H1 (cell line): ENCODE measurements at regions not wholly inside any gene's neighbourhood (a gene's known extent, or its start where the extent isn't known, plus 50 kb on each side); places are given as distances from the start of the nearest gene placed in this dataset.

Experiments
- CTCF ChIA-PET: fragments of 300-600 bp; sonication (Branson Sonifier 250); formaldehyde crosslinking; loops from one replicate; lab custom pipeline; 2021; ENCODE audit not compliant: partially characterized antibody; lab: Charles Lee
- POLR2A ChIA-PET: fragments of 300-600 bp; sonication (Branson Sonifier 250); formaldehyde crosslinking; loops from one replicate; lab custom pipeline; 2021; ENCODE audit warnings: inconsistent platforms; ENCODE audit not compliant: partially characterized antibody; lab: Charles Lee
- DNase-seq, 2 experiments: peaks; one replicate each; pipeline versions ENCODE4 v3.0.0 to v3.0.0-alpha.2; 2010 to 2022; ENCODE audit warnings: low spot score in 2 of 2, low read depth in 1 of 2, mixed read lengths in 1 of 2
- FAIRE-seq: peaks from 2 replicates; lab custom pipeline; 2011; peaks lifted over from hg19 to GRCh38; lab: Jason Lieb, UNC
- H2AFZ ChIP-seq: 2 replicates; pipeline ENCODE4 v1.8.1; 2012; ENCODE audit warnings: low read length, inconsistent platforms
- H2AK5ac ChIP-seq: 2 replicates; pipeline ENCODE4 v1.6.1; 2013; ENCODE audit warnings: low read depth, low read length
- H2BK120ac ChIP-seq: replicated peaks from 2 replicates; pipeline ENCODE3; 2013; ENCODE audit warnings: low read depth, low read length, inconsistent platforms
- H2BK12ac ChIP-seq: 2 replicates; pipeline ENCODE4 v1.6.1; 2013; ENCODE audit warnings: low read depth, low read length
- H2BK15ac ChIP-seq: 2 replicates; pipeline ENCODE4 v1.6.1; 2013; ENCODE audit warnings: low read length
- H2BK20ac ChIP-seq: 2 replicates; pipeline ENCODE4 v1.6.1; 2013; ENCODE audit warnings: low read length
- H2BK5ac ChIP-seq: 2 replicates; pipeline ENCODE4 v1.6.1; 2013; ENCODE audit warnings: low read depth, low read length
- H3K14ac ChIP-seq: 2 replicates; pipeline ENCODE4 v1.6.1; 2013; ENCODE audit warnings: inconsistent platforms; ENCODE audit not compliant: insufficient read length
- H3K18ac ChIP-seq: 2 replicates; pipeline ENCODE4 v1.6.1; 2013; ENCODE audit warnings: low read length; ENCODE audit errors: extremely low read depth
- H3K23ac ChIP-seq: 2 replicates; pipeline ENCODE4 v1.6.1; 2013; ENCODE audit warnings: inconsistent platforms; ENCODE audit not compliant: insufficient read length
- H3K23me2 ChIP-seq: 2 replicates; pipeline ENCODE4 v1.6.1; 2013; ENCODE audit warnings: low read depth, low read length
- H3K27ac ChIP-seq: 2 replicates; pipeline ENCODE4 v1.6.1; 2011; ENCODE audit warnings: low read depth, low read length, inconsistent platforms
- H3K27me3 ChIP-seq, 4 experiments: replicated peaks in 1 of 4; 1 replicate in 1 of 4; 2 replicates in 3 of 4; pipeline versions ENCODE4 v1.6.1 to v1.8.1; 2011 to 2013; ENCODE audit warnings: low read length in 3 of 4, mild to moderate bottlenecking in 3 of 4, inconsistent platforms in 2 of 4, mixed read lengths in 2 of 4, moderate library complexity in 1 of 4; ENCODE audit not compliant: control insufficient read depth in 3 of 4, insufficient read depth in 3 of 4; ENCODE audit errors: extremely low read depth in 1 of 4
- H3K36me3 ChIP-seq, 4 experiments: 2 replicates each; pipeline versions ENCODE4 v1.6.1 to v1.8.1; 2011 to 2013; ENCODE audit warnings: mild to moderate bottlenecking in 4 of 4, low read length in 3 of 4, moderate library complexity in 2 of 4, control low read depth in 1 of 4, inconsistent platforms in 1 of 4; ENCODE audit not compliant: insufficient read depth in 4 of 4, control insufficient read depth in 2 of 4
- H3K4ac ChIP-seq: replicated peaks from 2 replicates; pipeline ENCODE3; 2013; ENCODE audit warnings: low read length, low read depth, mixed read lengths, inconsistent platforms; ENCODE audit not compliant: insufficient read length
- H3K4me1 ChIP-seq, 4 experiments: replicated peaks in 1 of 4; 1 replicate in 1 of 4; 2 replicates in 3 of 4; pipeline versions ENCODE4 v1.6.1 to v1.8.1; 2011 to 2013; ENCODE audit warnings: low read length in 3 of 4, inconsistent platforms in 2 of 4, mixed read lengths in 1 of 4; ENCODE audit not compliant: insufficient read depth in 4 of 4, control insufficient read depth in 3 of 4
- H3K4me2 ChIP-seq, 2 experiments: 2 replicates each; pipeline versions ENCODE4 v1.6.1 to v1.8.1; 2011 to 2013; ENCODE audit warnings: low read depth in 2 of 2, low read length in 2 of 2, control low read depth in 1 of 2, inconsistent platforms in 1 of 2, mild to moderate bottlenecking in 1 of 2; ENCODE audit not compliant: insufficient read depth in 1 of 2
- H3K4me3 ChIP-seq, 4 experiments: fragments of 200-600, 300-600 bp in 1 of 4; sonication (generic), shearing (Covaris generic), sonication (Bioruptor Twin) in 1 of 4; 2 replicates each; pipeline versions ENCODE4 v1.5.1 to v1.8.1; 2011 to 2016; ENCODE audit warnings: low read length in 4 of 4, low read depth in 3 of 4, control low read depth in 2 of 4, inconsistent platforms in 2 of 4, mild to moderate bottlenecking in 2 of 4, mixed read lengths in 1 of 4, moderate library complexity in 1 of 4; ENCODE audit not compliant: insufficient read depth in 2 of 4; ENCODE audit errors: extremely low read depth in 1 of 4
- H3K56ac ChIP-seq: replicated peaks from 2 replicates; pipeline ENCODE3; 2013; ENCODE audit warnings: low read depth, mild to moderate bottlenecking, mixed read lengths, low read length, inconsistent platforms; ENCODE audit not compliant: insufficient read length
- H3K79me1 ChIP-seq: 2 replicates; pipeline ENCODE4 v1.6.1; 2013; ENCODE audit warnings: low read depth, low read length, control low read depth
- H3K79me2 ChIP-seq, 2 experiments: 2 replicates each; pipeline versions ENCODE4 v1.6.1 to v1.8.1; 2012 to 2013; ENCODE audit warnings: low read length in 2 of 2, mild to moderate bottlenecking in 2 of 2, inconsistent platforms in 1 of 2; ENCODE audit not compliant: insufficient read depth in 2 of 2, control insufficient read depth in 1 of 2
- H3K9ac ChIP-seq, 4 experiments: replicated peaks in 1 of 4; 1 replicate in 1 of 4; 2 replicates in 3 of 4; pipeline versions ENCODE4 v1.6.1 to v1.8.1; 2011 to 2013; ENCODE audit warnings: low read depth in 3 of 4, low read length in 3 of 4, control low read depth in 2 of 4, mild to moderate bottlenecking in 2 of 4, moderate library complexity in 2 of 4, inconsistent platforms in 1 of 4; ENCODE audit errors: extremely low read depth in 1 of 4
- H3K9me3 ChIP-seq, 2 experiments: 2 replicates each; pipeline versions ENCODE4 v1.6.1 to v1.8.1; 2012 to 2013; ENCODE audit warnings: mild to moderate bottlenecking in 2 of 2, moderate library complexity in 2 of 2, control low read depth in 1 of 2, inconsistent platforms in 1 of 2, low read depth in 1 of 2, low read length in 1 of 2, mixed read lengths in 1 of 2; ENCODE audit not compliant: insufficient read depth in 2 of 2
- H4K20me1 ChIP-seq, 2 experiments: replicated peaks in 1 of 2; 2 replicates each; pipeline versions ENCODE3 to v1.8.1; 2011 to 2013; ENCODE audit warnings: inconsistent platforms in 2 of 2, low read length in 2 of 2, mild to moderate bottlenecking in 1 of 2; ENCODE audit not compliant: insufficient read depth in 2 of 2, control insufficient read depth in 1 of 2
- H4K5ac ChIP-seq: 2 replicates; pipeline ENCODE4 v1.6.1; 2013; ENCODE audit warnings: low read length, low read depth, mixed read lengths, inconsistent platforms; ENCODE audit not compliant: insufficient read length
- H4K8ac ChIP-seq: 2 replicates; pipeline ENCODE4 v1.8.0; 2013; ENCODE audit warnings: mild to moderate bottlenecking, moderate library complexity, low read length, inconsistent platforms; ENCODE audit not compliant: insufficient read depth; ENCODE audit errors: extremely low read depth
- H4K91ac ChIP-seq: replicated peaks from 2 replicates; pipeline ENCODE3; 2013; ENCODE audit warnings: low read length, mixed read lengths, inconsistent platforms; ENCODE audit not compliant: insufficient read length
- ASH2L ChIP-seq: fragments of 200-600, 300-600 bp; sonication (generic); IDR thresholded peaks from one replicate; pipeline ENCODE4 v1.7.1; 2017; ENCODE audit warnings: low read length
- ATF2 ChIP-seq: IDR thresholded peaks from 2 replicates; pipeline ENCODE4 v1.6.1; 2012; ENCODE audit warnings: low read length, inconsistent platforms
- CBX8 ChIP-seq: fragments of 300-800, 300-1000 bp; sonication (generic); IDR thresholded peaks from 2 replicates; pipeline ENCODE4 v1.7.1; 2016; ENCODE audit warnings: low read depth, low read length, borderline replicate concordance
- CREB1 ChIP-seq: IDR thresholded peaks from 2 replicates; pipeline ENCODE4 v1.6.1; 2012; ENCODE audit warnings: inconsistent platforms
- EP300 ChIP-seq, 2 experiments: IDR thresholded peaks; 1 replicate in 1 of 2; 2 replicates in 1 of 2; pipeline ENCODE4 v1.6.1; 2011 to 2012; ENCODE audit warnings: low read depth in 2 of 2, low read length in 2 of 2, mild to moderate bottlenecking in 2 of 2, borderline replicate concordance in 1 of 2, inconsistent platforms in 1 of 2, moderate library complexity in 1 of 2
- FOSL1 ChIP-seq: IDR thresholded peaks from 2 replicates; pipeline ENCODE4 v1.6.1; 2011; ENCODE audit warnings: mild to moderate bottlenecking, low read depth, low read length, moderate library complexity; ENCODE audit not compliant: insufficient read depth
- GTF2F1 ChIP-seq: IDR thresholded peaks from 2 replicates; pipeline ENCODE4 v1.6.1; 2012; ENCODE audit warnings: low read depth, low read length, improper control_type of control experiment, borderline replicate concordance
- HDAC6 ChIP-seq: IDR thresholded peaks from one replicate; pipeline ENCODE4 v1.7.1; 2012; ENCODE audit warnings: low read depth, mild to moderate bottlenecking, inconsistent platforms, low read length, moderate library complexity
- JUN ChIP-seq: IDR thresholded peaks from 2 replicates; pipeline ENCODE4 v1.6.1; 2011; ENCODE audit warnings: low read depth, mild to moderate bottlenecking, improper control_type of control experiment, low read length
- JUND ChIP-seq: IDR thresholded peaks from 2 replicates; pipeline ENCODE4 v1.6.1; 2011; ENCODE audit warnings: mild to moderate bottlenecking, improper control_type of control experiment, low read length
- SIRT6 ChIP-seq: IDR thresholded peaks from one replicate; pipeline ENCODE4 v1.7.1; 2012; ENCODE audit warnings: low read length, inconsistent platforms
- SP2 ChIP-seq: IDR thresholded peaks from 2 replicates; pipeline ENCODE4 v1.6.1; 2012; ENCODE audit warnings: mild to moderate bottlenecking, low read length, inconsistent platforms
- TAF1 ChIP-seq: IDR thresholded peaks from 2 replicates; pipeline ENCODE4 v1.6.1; 2011; ENCODE audit warnings: mild to moderate bottlenecking, low read depth, low read length
- TCF12 ChIP-seq: IDR thresholded peaks from 2 replicates; pipeline ENCODE4 v1.6.1; 2011; ENCODE audit warnings: low read depth, mild to moderate bottlenecking, low read length
- WGBS, 2 experiments: shearing (Covaris generic) in 1 of 2; methylation state at CpG; one replicate each; pipeline versions ENCODE4 v1.1.6 to v1.1.7; 2013 to 2015; ENCODE audit warnings: low lambda C conversion rate in 2 of 2, mixed read lengths in 2 of 2, inconsistent platforms in 1 of 2, low coverage in 1 of 2, missing lambda C conversion rate in 1 of 2; ENCODE audit not compliant: insufficient replicate concordance in 2 of 2, insufficient coverage in 1 of 2, insufficient read length in 1 of 2; ENCODE audit errors: extremely low coverage in 1 of 2, missing lambda C conversion rate in 1 of 2; 5-methylcytosine and 5-hydroxymethylcytosine counted together

- no peak overlapping the region for H2BK15ac ChIP-seq
- no peak overlapping the region for H2BK5ac ChIP-seq
- no peak overlapping the region for H4K8ac ChIP-seq
- no peak overlapping the region for H3K4me3 ChIP-seq
- CTCF ChIA-PET: interaction anchor here (1.1 kb wide), 1 partner anchor 39 kb away, joined by 5 read pairs; no protein-coding TSS in a partner anchor
- FAIRE-seq (no peak), DNase-seq (no peak)
- POLR2A ChIA-PET: interaction anchor here (1.3 kb wide), 1 partner anchor 16 kb away, joined by 3 read pairs; no protein-coding TSS in a partner anchor
- H3K56ac ChIP-seq: no peak overlapping the region
- TF ChIP-seq SP2 (no peak), JUN (no peak), JUND (no peak), TCF12 (no peak), ATF2 (no peak), CREB1 (no peak), CBX8 (no peak), GTF2F1 (no peak), HDAC6 (no peak), ASH2L (no peak), TAF1 (no peak), EP300 (IDR thresholded peaks at IDR 0.05; ENCODE audit: borderline replicate concordance in 1 of 2, low read depth in 2 of 2, low read length in 2 of 2) (no peak), FOSL1 (no peak), SIRT6 (no peak)
- no peak overlapping the region for H3K4ac ChIP-seq
- H3K23ac ChIP-seq: no peak overlapping the region
- H2BK120ac ChIP-seq: no peak overlapping the region
- no peaks in the 10 kb centered on the region for H4K20me1 ChIP-seq
- H3K79me2 ChIP-seq: no peaks in the 10 kb centered on the region
- no peak overlapping the region for H2AFZ ChIP-seq
- H4K91ac ChIP-seq: no peak overlapping the region
- no peaks in the 10 kb centered on the region for H3K9me3 ChIP-seq
- no peak overlapping the region for H2AK5ac ChIP-seq
- H3K4me2 ChIP-seq: no peak overlapping the region
- no peak overlapping the region for H2BK12ac ChIP-seq
- no peaks in the 10 kb centered on the region for H3K23me2 ChIP-seq
- no peaks in the 10 kb centered on the region for H3K4me1 ChIP-seq
- no peak overlapping the region for H3K9ac ChIP-seq
- H3K14ac ChIP-seq: no peak overlapping the region
- H2BK20ac ChIP-seq: no peak overlapping the region
- 86% methylated on average over 4 of the region's 4 CpGs; no CpG with 5 or more reads in 1 of the 2 experiments for WGBS, 2 experiments
- no peak overlapping the region for H3K27ac ChIP-seq
- no peaks in the 10 kb centered on the region for H3K27me3 ChIP-seq
- no peaks in the 10 kb centered on the region for H3K36me3 ChIP-seq
- no peaks in the 10 kb centered on the region for H3K79me1 ChIP-seq
- no peak overlapping the region for H4K5ac ChIP-seq
- no peak overlapping the region for H3K18ac ChIP-seq
Measured at GRCh38 chr5:175381130-175381529, 62.9 kb downstream of the DRD1 start.
